GM10266 (cell line): ENCODE measurements at regions not wholly inside any gene's neighbourhood (a gene's known extent, or its start where the extent isn't known, plus 50 kb on each side); places are given as distances from the start of the nearest gene placed in this dataset.

Experiments
- DNase-seq: peaks from one replicate; pipeline ENCODE4 v3.0.0; 2012; ENCODE audit errors: extremely low spot score
- CTCF ChIP-seq: IDR thresholded peaks from 2 replicates; pipeline ENCODE4 v1.5.1; 2012; ENCODE audit warnings: mild to moderate bottlenecking, low read depth; ENCODE audit not compliant: control insufficient read depth, insufficient read depth; ENCODE audit errors: missing control alignments

DNA sequence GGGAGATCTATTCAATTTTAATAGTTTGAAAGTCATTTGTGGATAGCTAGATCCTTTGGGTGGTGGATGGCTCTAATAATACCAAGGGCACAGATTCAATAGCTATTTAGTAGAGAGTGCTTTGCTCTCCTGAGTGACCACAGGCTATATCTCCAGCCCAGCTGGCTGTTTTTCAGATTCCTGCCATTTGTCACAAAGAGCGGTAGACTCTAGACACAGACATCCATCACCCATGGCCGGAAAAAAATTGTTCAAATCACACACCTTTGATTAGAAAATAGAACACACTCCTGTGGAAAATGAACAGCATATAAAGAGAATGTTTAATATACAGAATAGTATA lies 171.6 kb upstream of the MITF start:
- no peak for TF ChIP-seq CTCF
- DNase-seq, result no peak

DNA sequence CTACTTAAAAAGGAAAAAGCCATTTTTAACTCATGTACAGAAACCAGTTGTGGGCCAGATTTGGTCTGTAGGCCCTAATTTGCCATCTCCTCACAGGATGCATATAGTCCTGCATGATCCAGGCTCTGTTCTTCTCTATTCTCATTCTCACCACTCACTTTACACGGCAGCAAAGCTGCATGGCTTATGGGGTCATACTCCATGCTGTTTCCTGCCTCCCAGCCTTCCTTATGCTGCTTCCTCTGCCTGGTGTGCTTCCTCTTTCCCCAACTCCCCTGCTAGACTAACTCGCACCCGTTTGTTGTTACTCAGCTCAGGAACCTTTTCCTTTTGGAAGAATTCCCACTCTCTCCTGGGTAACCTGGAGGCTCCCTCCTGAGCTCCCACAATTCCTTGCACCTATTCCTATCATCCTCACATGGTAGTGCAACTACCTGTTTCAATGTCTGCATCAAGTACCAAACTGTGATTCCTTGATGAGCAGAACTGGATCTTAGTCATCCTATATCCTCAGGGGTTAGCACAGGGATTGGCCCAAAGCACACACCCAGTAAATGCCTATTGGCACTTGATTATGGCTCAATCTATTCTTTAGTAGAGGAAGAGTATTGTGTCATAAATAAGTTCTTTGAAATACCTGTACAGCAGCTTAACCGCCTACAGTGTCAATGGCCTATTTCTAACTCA lies 172.1 kb upstream of the MITF start:
- no peak for TF ChIP-seq CTCF
- DNase-seq, result no peak

DNA sequence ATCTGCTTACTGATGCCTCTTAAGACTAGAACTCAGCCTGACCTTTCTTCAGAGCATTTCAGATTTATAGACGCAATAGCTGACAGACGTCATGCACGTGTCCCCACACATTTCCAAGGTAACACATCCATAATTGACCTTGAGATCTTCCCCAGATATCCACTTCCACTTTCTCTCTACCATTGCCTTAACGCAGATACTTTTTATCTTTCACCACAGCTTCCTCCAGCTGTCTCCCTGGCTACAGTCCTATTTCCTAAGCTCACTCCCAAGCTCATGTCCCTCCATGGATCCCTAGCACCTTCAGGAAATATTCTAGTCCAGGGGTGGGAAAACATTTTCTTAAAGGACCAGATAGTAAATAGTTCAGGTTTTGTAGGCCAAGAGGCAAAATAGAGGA lies 173.0 kb upstream of the MITF start:
- TF ChIP-seq CTCF, result no peak
- no peak for DNase-seq

GRCh38 chr3:69565316-69565715 lies 173.9 kb upstream of the MITF start:
- DNase-seq, result no peak
- TF ChIP-seq CTCF, result no peak

DNA sequence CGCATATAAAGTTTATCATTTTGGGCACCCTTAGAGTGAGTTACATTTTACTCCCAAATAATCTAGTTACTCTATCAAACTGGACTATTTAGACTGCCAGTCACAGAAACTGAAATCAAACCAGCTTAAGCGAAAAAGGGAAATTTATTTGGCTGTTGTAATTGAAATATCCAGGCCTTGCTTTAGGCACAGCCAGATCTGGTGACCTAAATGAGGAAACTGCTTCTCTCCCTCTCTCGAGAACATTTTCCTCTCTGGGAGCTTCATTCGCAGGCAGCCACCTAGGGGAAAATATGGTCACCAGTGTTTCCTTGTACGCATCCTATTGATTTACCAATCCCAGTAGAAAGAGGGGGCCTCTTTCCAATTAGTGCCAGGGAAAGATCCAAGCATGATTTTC lies 175.3 kb upstream of the MITF start:
- no peak for TF ChIP-seq CTCF
- DNase-seq, result no peak

GRCh38 chr3:69563151-69563550 lies 176.1 kb upstream of the MITF start:
- no peak for TF ChIP-seq CTCF
- no peak for DNase-seq

DNA sequence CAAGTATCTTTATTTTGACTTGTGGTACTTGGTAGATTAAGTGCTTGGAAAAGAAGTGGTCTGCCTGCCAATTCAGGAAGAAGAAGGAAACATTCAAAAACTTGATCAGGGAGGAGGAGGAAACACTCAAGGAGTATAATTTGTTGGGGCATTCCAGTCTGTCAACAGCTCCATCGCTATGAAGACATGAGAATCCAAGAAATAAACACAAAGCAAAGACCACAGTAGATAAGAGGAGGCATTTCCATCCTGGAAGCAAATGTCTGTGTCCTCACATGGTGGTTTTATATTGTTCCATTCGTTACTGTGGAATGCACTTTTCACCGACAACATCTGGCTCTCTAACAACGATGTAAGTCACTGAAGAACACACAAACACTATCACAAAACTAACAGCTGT lies 176.1 kb upstream of the FRMD4B start:
- DNase-seq, result no peak
- TF ChIP-seq CTCF, result no peak
